Type B pancreatic cell (in vitro differentiated cells): ENCODE measurements at regions not wholly inside any gene's neighbourhood (a gene's known extent, or its start where the extent isn't known, plus 50 kb on each side); places are given as distances from the start of the nearest gene placed in this dataset.

Source experiments
- DNase-seq: peaks from one replicate; pipeline ENCODE4 v3.0.0; 2021; ENCODE audit warnings: mixed read lengths; ENCODE audit not compliant: unreplicated experiment; ENCODE audit errors: extremely low spot score
- H3K27ac Mint-ChIP-seq: 2 replicates; pipeline ENCODE4 v1.8.0; 2021; ENCODE audit warnings: mild to moderate bottlenecking, mixed read lengths
- H3K27me3 Mint-ChIP-seq: 2 replicates; pipeline ENCODE4 v1.8.0; 2021; ENCODE audit warnings: mixed read lengths
- H3K36me3 Mint-ChIP-seq: 2 replicates; pipeline ENCODE4 v1.8.0; 2021; ENCODE audit warnings: mixed read lengths
- H3K4me1 Mint-ChIP-seq: one replicate; pipeline ENCODE4 v1.8.0; 2021; ENCODE audit warnings: mixed read lengths; ENCODE audit not compliant: unreplicated experiment
- H3K4me3 Mint-ChIP-seq: 2 replicates; pipeline ENCODE4 v1.8.0; 2021; ENCODE audit warnings: mild to moderate bottlenecking, mixed read lengths
- H3K9me3 Mint-ChIP-seq: 2 replicates; pipeline ENCODE4 v1.8.0; 2021; ENCODE audit warnings: mixed read lengths
- TF ChIP-seq, protein P1 (sequence below): fragments of 200-600 bp; sonication (generic); conservative IDR thresholded peaks from 2 replicates; pipeline ENCODE4 v1.5.0; 2021; ENCODE audit warnings: antibody characterized with exemption, mild to moderate bottlenecking

GRCh38 chr9:20189871-20190270, 401.0 kb upstream of the SLC24A2 start:
- no peak for DNase-seq
- H3K9me3 Mint-ChIP-seq = peaks cover 13% of the 10 kb centered on the region
- H3K4me1 Mint-ChIP-seq = peaks cover 3% of the 10 kb centered on the region
- TF ChIP-seq, protein P1, sequence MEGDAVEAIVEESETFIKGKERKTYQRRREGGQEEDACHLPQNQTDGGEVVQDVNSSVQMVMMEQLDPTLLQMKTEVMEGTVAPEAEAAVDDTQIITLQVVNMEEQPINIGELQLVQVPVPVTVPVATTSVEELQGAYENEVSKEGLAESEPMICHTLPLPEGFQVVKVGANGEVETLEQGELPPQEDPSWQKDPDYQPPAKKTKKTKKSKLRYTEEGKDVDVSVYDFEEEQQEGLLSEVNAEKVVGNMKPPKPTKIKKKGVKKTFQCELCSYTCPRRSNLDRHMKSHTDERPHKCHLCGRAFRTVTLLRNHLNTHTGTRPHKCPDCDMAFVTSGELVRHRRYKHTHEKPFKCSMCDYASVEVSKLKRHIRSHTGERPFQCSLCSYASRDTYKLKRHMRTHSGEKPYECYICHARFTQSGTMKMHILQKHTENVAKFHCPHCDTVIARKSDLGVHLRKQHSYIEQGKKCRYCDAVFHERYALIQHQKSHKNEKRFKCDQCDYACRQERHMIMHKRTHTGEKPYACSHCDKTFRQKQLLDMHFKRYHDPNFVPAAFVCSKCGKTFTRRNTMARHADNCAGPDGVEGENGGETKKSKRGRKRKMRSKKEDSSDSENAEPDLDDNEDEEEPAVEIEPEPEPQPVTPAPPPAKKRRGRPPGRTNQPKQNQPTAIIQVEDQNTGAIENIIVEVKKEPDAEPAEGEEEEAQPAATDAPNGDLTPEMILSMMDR = no peak
- H3K27me3 Mint-ChIP-seq = peaks cover 8% of the 10 kb centered on the region
- no peak overlapping the region for H3K27ac Mint-ChIP-seq
- no peaks in the 10 kb centered on the region for H3K36me3 Mint-ChIP-seq
- no peak overlapping the region for H3K4me3 Mint-ChIP-seq

GRCh38 chr9:20188616-20189369, 400.0 kb upstream of the SLC24A2 start:
- H3K9me3 Mint-ChIP-seq = peaks cover 13% of the 10 kb centered on the region
- peaks cover 3% of the 10 kb centered on the region for H3K4me1 Mint-ChIP-seq
- no peak overlapping the region for H3K27ac Mint-ChIP-seq
- no peaks in the 10 kb centered on the region for H3K36me3 Mint-ChIP-seq
- H3K4me3 Mint-ChIP-seq = no peak overlapping the region
- H3K27me3 Mint-ChIP-seq = peaks cover 8% of the 10 kb centered on the region
- TF ChIP-seq, protein P1 = no peak
- DNase-seq = no peak

- H3K27ac Mint-ChIP-seq = no peak overlapping the region
- peaks cover 3% of the 10 kb centered on the region for H3K4me1 Mint-ChIP-seq
- peaks cover 8% of the 10 kb centered on the region for H3K27me3 Mint-ChIP-seq
- no peak overlapping the region for H3K4me3 Mint-ChIP-seq
- H3K36me3 Mint-ChIP-seq = no peaks in the 10 kb centered on the region
- TF ChIP-seq, protein P1 = no peak
- DNase-seq = no peak
- H3K9me3 Mint-ChIP-seq = peaks cover 13% of the 10 kb centered on the region
Measured at GRCh38 chr9:20187318-20187717, 398.5 kb upstream of the SLC24A2 start.

DNA sequence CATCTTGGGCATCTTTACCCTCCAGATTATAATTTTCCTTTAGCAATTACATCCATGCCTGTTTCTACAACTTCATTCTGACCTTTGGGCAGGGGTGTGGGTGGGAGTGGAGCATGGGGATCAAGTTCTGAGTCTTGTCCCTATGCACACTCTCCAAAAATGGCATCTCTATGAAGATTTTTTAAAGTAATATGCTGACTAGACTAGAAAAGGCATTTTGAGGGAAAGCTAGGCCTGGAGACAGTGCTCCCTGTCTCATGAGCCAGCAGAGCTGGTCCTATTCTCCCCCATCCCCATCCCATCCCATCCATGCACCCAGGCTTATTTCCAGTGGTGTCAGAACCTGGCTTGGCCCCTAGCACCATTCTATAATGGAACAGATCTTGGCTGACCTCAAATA, 398.0 kb upstream of the SLC24A2 start:
- no peak overlapping the region for H3K27ac Mint-ChIP-seq
- H3K4me3 Mint-ChIP-seq = no peak overlapping the region
- H3K36me3 Mint-ChIP-seq = no peaks in the 10 kb centered on the region
- DNase-seq = no peak
- peaks cover 3% of the 10 kb centered on the region for H3K4me1 Mint-ChIP-seq
- peaks cover 8% of the 10 kb centered on the region for H3K27me3 Mint-ChIP-seq
- H3K9me3 Mint-ChIP-seq = peaks cover 9% of the 10 kb centered on the region
- TF ChIP-seq, protein P1 = no peak

DNA sequence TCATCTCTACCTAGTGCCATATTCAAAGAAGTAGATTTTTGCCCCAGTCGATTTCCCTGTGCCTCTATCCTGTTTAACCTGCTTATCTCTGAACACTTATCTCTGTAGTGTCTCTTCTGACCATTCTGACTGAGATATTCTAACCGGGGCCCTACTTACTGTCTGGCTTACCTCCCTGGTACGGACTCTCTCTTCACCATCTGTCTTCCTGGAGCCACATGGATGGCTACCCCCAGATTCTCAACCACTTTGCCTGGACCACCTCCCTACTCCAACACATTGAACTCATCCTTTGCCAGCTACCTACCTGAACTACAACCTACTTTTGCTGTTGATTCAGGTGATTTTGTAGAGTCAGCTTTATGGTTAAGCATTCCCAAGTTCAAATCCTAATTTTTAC, 397.4 kb upstream of the SLC24A2 start:
- Mint-ChIP-seq H3K9me3 (peaks cover 4% of the 10 kb centered on the region), H3K27ac (no peak overlapping the region), H3K4me1 (peaks cover 3% of the 10 kb centered on the region), H3K36me3 (no peaks in the 10 kb centered on the region), H3K27me3 (peaks cover 8% of the 10 kb centered on the region), H3K4me3 (no peak overlapping the region)
- TF ChIP-seq, protein P1 = no peak
- no peak for DNase-seq
